ENCODE measurements at regions not wholly inside any gene's neighbourhood (a gene's known extent, or its start where the extent isn't known, plus 50 kb on each side); places are given as distances from the start of the nearest gene placed in this dataset.

- Mint-ChIP-seq H3K4me1 (no peaks in the 10 kb centered on the region), H3K36me3 (no peaks in the 10 kb centered on the region), H3K27ac (no peak overlapping the region), H3K9me3 (no peaks in the 10 kb centered on the region), H3K27me3 (peaks cover 18 to 25% of the 10 kb centered on the region in 2 donors), H3K4me3 (no peak overlapping the region)
- Histone ChIP-seq H3K9me3 (no peaks in the 10 kb centered on the region), H3K27ac (ENCODE audit: low read length) (no peak overlapping the region), H3K4me3 (ENCODE audit: control insufficient read depth in 1 of 2, extremely low read depth in 1 of 2, low read length in 1 of 2) (no peak overlapping the region), H3K27me3 (replicated peaks in 1 of 2; ENCODE audit: control insufficient read depth in 2 of 2, extremely low read depth in 1 of 2, insufficient read depth in 2 of 2, low read length in 1 of 2) (peaks cover 0 to 17% of the 10 kb centered on the region in 2 experiments), H3K36me3 (ENCODE audit: control insufficient read depth in 2 of 2, extremely low read depth in 1 of 2, insufficient read depth in 1 of 2, low read length in 1 of 2) (no peaks in the 10 kb centered on the region), H3K4me1 (ENCODE audit: control insufficient read depth in 1 of 2, extremely low read depth in 1 of 2, insufficient read depth in 2 of 2, low read length in 2 of 2) (no peaks in the 10 kb centered on the region)
- POLR2A ChIA-PET: no interaction called here
- CTCF ChIA-PET: no interaction called here
- no peak for DNase-seq
- WGBS (ENCODE audit: insufficient coverage): 100% methylated on average over 1 of the region's 1 CpG
- ATAC-seq (replicated peaks in 1 of 4): no peak
These were observed 246.8 kb upstream of the AGAP1 start for GRCh38 chr2:235247001-235247400.

DNA sequence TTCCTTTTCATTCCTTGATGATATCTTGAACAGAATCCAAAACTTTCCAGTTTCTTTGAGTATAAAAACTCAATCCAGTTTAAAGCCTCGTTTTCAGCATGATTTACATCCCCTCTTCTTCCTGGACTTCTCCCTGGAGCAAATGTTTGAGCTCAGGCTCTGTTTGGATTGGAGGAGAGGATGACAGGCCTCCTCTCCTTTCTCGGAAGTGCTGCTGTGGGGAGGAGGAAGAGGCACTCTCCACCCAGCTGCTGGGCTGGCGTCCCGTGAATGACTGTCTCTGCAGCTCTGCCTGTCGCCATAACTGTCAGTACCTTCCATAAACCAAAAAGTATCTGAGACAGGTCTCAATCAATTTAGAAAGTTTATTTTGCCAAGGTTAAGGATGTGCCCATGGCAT lies 238.2 kb upstream of the AGAP1 start:
- Mint-ChIP-seq H3K9me3 (no peaks in the 10 kb centered on the region), H3K36me3 (no peaks in the 10 kb centered on the region), H3K27me3 (peaks cover 5 to 19% of the 10 kb centered on the region in 2 donors), H3K4me3 (no peak overlapping the region), H3K27ac (no peak overlapping the region), H3K4me1 (no peaks in the 10 kb centered on the region)
- H3K4me3 ChIP-seq (ENCODE audit: control insufficient read depth in 1 of 2, extremely low read depth in 1 of 2, low read length in 1 of 2): no peak overlapping the region
- ATAC-seq (replicated peaks in 1 of 4) (no peak), DNase-seq (no peak)
- H3K4me1 ChIP-seq (ENCODE audit: control insufficient read depth in 1 of 2, extremely low read depth in 1 of 2, insufficient read depth in 2 of 2, low read length in 2 of 2): no peaks in the 10 kb centered on the region
- ChIA-PET POLR2A (no interaction called here), CTCF (no interaction called here)
- no CpG with 5 or more reads among the region's 5 CpGs for WGBS (ENCODE audit: insufficient coverage)
- no peaks in the 10 kb centered on the region for H3K9me3 ChIP-seq
- peaks cover 0 to 6% of the 10 kb centered on the region in 2 experiments for H3K27me3 ChIP-seq (replicated peaks in 1 of 2; ENCODE audit: control insufficient read depth in 2 of 2, extremely low read depth in 1 of 2, insufficient read depth in 2 of 2, low read length in 1 of 2)
- H3K36me3 ChIP-seq (ENCODE audit: control insufficient read depth in 2 of 2, extremely low read depth in 1 of 2, insufficient read depth in 1 of 2, low read length in 1 of 2): no peaks in the 10 kb centered on the region
- no peak overlapping the region for H3K27ac ChIP-seq (ENCODE audit: low read length)

GRCh38 chr2:235257590-235257989 lies 236.3 kb upstream of the AGAP1 start:
- ChIA-PET CTCF (no interaction called here), POLR2A (no interaction called here)
- DNase-seq: no peak
- no peak overlapping the region for H3K27ac Mint-ChIP-seq
- no peak for ATAC-seq (replicated peaks in 1 of 4)
- no peaks in the 10 kb centered on the region for H3K4me1 ChIP-seq (ENCODE audit: control insufficient read depth in 1 of 2, extremely low read depth in 1 of 2, insufficient read depth in 2 of 2, low read length in 2 of 2)
- H3K9me3 ChIP-seq: no peaks in the 10 kb centered on the region
- H3K36me3 Mint-ChIP-seq: no peaks in the 10 kb centered on the region
- peaks cover 3 to 13% of the 10 kb centered on the region in 2 donors for H3K27me3 Mint-ChIP-seq
- no peak overlapping the region for H3K4me3 ChIP-seq (ENCODE audit: control insufficient read depth in 1 of 2, extremely low read depth in 1 of 2, low read length in 1 of 2)
- no CpG with 5 or more reads among the region's 1 CpG for WGBS (ENCODE audit: insufficient coverage)
- H3K36me3 ChIP-seq (ENCODE audit: control insufficient read depth in 2 of 2, extremely low read depth in 1 of 2, insufficient read depth in 1 of 2, low read length in 1 of 2): no peaks in the 10 kb centered on the region
- no peaks in the 10 kb centered on the region for H3K4me1 Mint-ChIP-seq
- no peak overlapping the region for H3K27ac ChIP-seq (ENCODE audit: low read length)
- H3K4me3 Mint-ChIP-seq: no peak overlapping the region
- no peaks in the 10 kb centered on the region for H3K9me3 Mint-ChIP-seq
- H3K27me3 ChIP-seq (replicated peaks in 1 of 2; ENCODE audit: control insufficient read depth in 2 of 2, extremely low read depth in 1 of 2, insufficient read depth in 2 of 2, low read length in 1 of 2): peaks cover 3 to 8% of the 10 kb centered on the region in 2 experiments

DNA sequence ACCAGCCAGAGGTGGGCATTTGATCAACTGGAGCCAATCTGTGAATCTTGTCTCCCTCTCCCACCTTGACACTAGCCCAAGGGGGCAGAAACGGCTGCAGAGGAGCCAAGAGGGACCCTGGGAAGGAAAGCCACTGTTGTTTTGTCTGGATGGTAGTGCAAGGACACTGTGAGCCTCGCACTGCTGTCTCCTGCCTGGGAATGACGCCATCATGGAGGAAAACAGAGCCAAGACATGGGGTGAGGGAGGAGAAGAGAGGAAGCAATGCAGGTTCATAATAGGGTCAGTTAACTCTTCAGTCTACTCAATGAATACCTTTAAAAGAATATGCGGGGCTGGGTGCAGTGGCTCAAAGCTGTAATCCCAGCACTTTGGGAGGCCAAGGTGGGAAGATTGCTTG lies 231.1 kb upstream of the AGAP1 start:
- POLR2A ChIA-PET: interaction anchor here in 1 of 2 donors (0.7 kb wide), 1 partner anchor 1002 kb away, joined by 9 read pairs; no protein-coding TSS in a partner anchor
- peaks cover 25 to 32% of the 10 kb centered on the region in 2 donors for H3K27me3 Mint-ChIP-seq

GRCh38 chr2:235263205-235264120 lies 230.4 kb upstream of the AGAP1 start:
- peaks cover 33 to 35% of the 10 kb centered on the region in 2 donors for H3K27me3 Mint-ChIP-seq
- CTCF ChIA-PET: no interaction called here
- Histone ChIP-seq H3K27me3 (replicated peaks in 1 of 2; ENCODE audit: control insufficient read depth in 2 of 2, extremely low read depth in 1 of 2, insufficient read depth in 2 of 2, low read length in 1 of 2) (peaks cover 3 to 40% of the 10 kb centered on the region in 2 experiments), H3K4me1 (ENCODE audit: control insufficient read depth in 1 of 2, extremely low read depth in 1 of 2, insufficient read depth in 2 of 2, low read length in 2 of 2) (no peaks in the 10 kb centered on the region), H3K9me3 (no peaks in the 10 kb centered on the region), H3K4me3 (ENCODE audit: control insufficient read depth in 1 of 2, extremely low read depth in 1 of 2, low read length in 1 of 2) (no peak overlapping the region), H3K27ac (ENCODE audit: low read length) (no peak overlapping the region), H3K36me3 (ENCODE audit: control insufficient read depth in 2 of 2, extremely low read depth in 1 of 2, insufficient read depth in 1 of 2, low read length in 1 of 2) (no peaks in the 10 kb centered on the region)
- DNase-seq (no peak), ATAC-seq (replicated peaks in 1 of 4) (no peak)
- H3K4me3 Mint-ChIP-seq: no peak overlapping the region
- no peaks in the 10 kb centered on the region for H3K4me1 Mint-ChIP-seq
- POLR2A ChIA-PET: interaction anchor here in 1 of 2 donors (0.7 kb wide), 1 partner anchor 1003 kb away, joined by 9 read pairs; no protein-coding TSS in a partner anchor
- WGBS (ENCODE audit: insufficient coverage): 86% methylated on average over 15 of the region's 28 CpGs
- H3K27ac Mint-ChIP-seq: no peak overlapping the region
- H3K36me3 Mint-ChIP-seq: no peaks in the 10 kb centered on the region
- H3K9me3 Mint-ChIP-seq: no peaks in the 10 kb centered on the region

More for the DNA sequence above, 231.1 kb upstream of the AGAP1 start:
- Histone ChIP-seq H3K9me3 (no peaks in the 10 kb centered on the region), H3K4me3 (ENCODE audit: control insufficient read depth in 1 of 2, extremely low read depth in 1 of 2, low read length in 1 of 2) (no peak overlapping the region), H3K27ac (ENCODE audit: low read length) (no peak overlapping the region), H3K36me3 (ENCODE audit: control insufficient read depth in 2 of 2, extremely low read depth in 1 of 2, insufficient read depth in 1 of 2, low read length in 1 of 2) (no peaks in the 10 kb centered on the region), H3K4me1 (ENCODE audit: control insufficient read depth in 1 of 2, extremely low read depth in 1 of 2, insufficient read depth in 2 of 2, low read length in 2 of 2) (no peaks in the 10 kb centered on the region), H3K27me3 (replicated peaks in 1 of 2; ENCODE audit: control insufficient read depth in 2 of 2, extremely low read depth in 1 of 2, insufficient read depth in 2 of 2, low read length in 1 of 2) (peaks cover 3 to 39% of the 10 kb centered on the region in 2 experiments)
- CTCF ChIA-PET: no interaction called here
- Mint-ChIP-seq H3K27ac (no peak overlapping the region), H3K9me3 (no peaks in the 10 kb centered on the region), H3K36me3 (no peaks in the 10 kb centered on the region), H3K4me1 (no peaks in the 10 kb centered on the region), H3K4me3 (no peak overlapping the region)
- no peak for DNase-seq
- no CpG with 5 or more reads among the region's 4 CpGs for WGBS (ENCODE audit: insufficient coverage)
- ATAC-seq (replicated peaks in 1 of 4): no peak

DNA sequence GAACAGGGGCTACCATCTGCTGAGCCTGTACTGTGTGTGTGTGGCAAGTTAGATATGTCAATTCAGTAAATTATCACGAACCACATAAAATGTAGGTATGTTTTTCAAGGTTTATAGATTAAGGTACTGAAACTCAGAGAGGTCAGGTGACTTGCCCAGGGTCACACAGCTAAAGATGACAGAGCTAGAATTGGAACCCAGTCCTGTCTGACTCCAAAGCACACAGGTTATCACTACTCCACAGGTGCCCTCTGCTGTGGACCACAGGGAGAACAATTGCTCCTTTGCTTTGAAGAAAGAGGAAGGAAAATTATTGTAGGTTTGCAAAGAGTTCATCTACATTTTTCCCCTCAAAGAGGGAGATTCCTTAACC lies 229.7 kb upstream of the AGAP1 start:
- WGBS (ENCODE audit: insufficient coverage): no CpG with 5 or more reads among the region's 1 CpG
- Mint-ChIP-seq H3K36me3 (no peaks in the 10 kb centered on the region), H3K4me1 (no peaks in the 10 kb centered on the region), H3K9me3 (no peaks in the 10 kb centered on the region), H3K27ac (no peak overlapping the region), H3K4me3 (no peak overlapping the region), H3K27me3 (peaks cover 30 to 35% of the 10 kb centered on the region in 2 donors)
- no peak for ATAC-seq (replicated peaks in 1 of 4)
- no peak for DNase-seq
- Histone ChIP-seq H3K4me1 (ENCODE audit: control insufficient read depth in 1 of 2, extremely low read depth in 1 of 2, insufficient read depth in 2 of 2, low read length in 2 of 2) (no peaks in the 10 kb centered on the region), H3K4me3 (ENCODE audit: control insufficient read depth in 1 of 2, extremely low read depth in 1 of 2, low read length in 1 of 2) (no peak overlapping the region), H3K27me3 (replicated peaks in 1 of 2; ENCODE audit: control insufficient read depth in 2 of 2, extremely low read depth in 1 of 2, insufficient read depth in 2 of 2, low read length in 1 of 2) (peaks cover 3 to 38% of the 10 kb centered on the region in 2 experiments), H3K36me3 (ENCODE audit: control insufficient read depth in 2 of 2, extremely low read depth in 1 of 2, insufficient read depth in 1 of 2, low read length in 1 of 2) (no peaks in the 10 kb centered on the region), H3K27ac (ENCODE audit: low read length) (no peak overlapping the region), H3K9me3 (no peaks in the 10 kb centered on the region)
- ChIA-PET CTCF (no interaction called here), POLR2A (no interaction called here)
